ENCODE measurements at regions not wholly inside any gene's neighbourhood (a gene's known extent, or its start where the extent isn't known, plus 50 kb on each side); places are given as distances from the start of the nearest gene placed in this dataset.

- no peak for TF ChIP-seq TEAD4 (IDR thresholded peaks at IDR 0.05; ENCODE audit: low read depth, low read length)
Observed at GRCh38 chr5:31096238-31096865, 97.1 kb upstream of the CDH6 start (continued).

Data from H1 (cell line).